ENCODE measurements at regions not wholly inside any gene's neighbourhood (a gene's known extent, or its start where the extent isn't known, plus 50 kb on each side); places are given as distances from the start of the nearest gene placed in this dataset.

DNA sequence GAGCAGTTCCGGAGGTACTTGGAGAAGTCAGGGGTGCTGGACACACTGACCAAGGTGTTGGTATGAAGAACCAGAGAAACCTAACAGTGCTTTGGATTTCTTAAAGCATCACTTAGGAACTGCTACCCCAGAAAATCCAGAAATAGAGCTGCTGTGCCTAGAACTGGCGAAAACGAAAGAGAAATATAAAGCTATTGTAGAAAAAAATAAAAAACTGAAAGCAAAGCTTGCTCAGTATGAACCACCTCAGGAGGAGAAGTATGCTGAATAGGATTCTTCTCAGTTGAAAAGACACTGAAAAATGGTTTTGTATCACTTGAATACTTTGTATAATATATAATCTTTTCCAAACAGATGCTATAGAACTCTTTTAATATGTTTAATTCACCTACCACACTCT lies 106.3 kb upstream of the PMFBP1 start:
- Histone ChIP-seq H3K27ac (no peak overlapping the region), H3K9me3 (no peaks in the 10 kb centered on the region), H3K4me3 (no peak overlapping the region), H3K4me1 (no peaks in the 10 kb centered on the region), H3K36me3 (no peaks in the 10 kb centered on the region), H3K27me3 (replicated peaks in 1 of 7) (no peaks in the 10 kb centered on the region)
- TF ChIP-seq CTCF (IDR thresholded peaks at IDR 0.05 in 8 of 11, conservative IDR thresholded peaks at IDR 0.05 in 3 of 11) (no peak), POLR2A (IDR thresholded peaks at IDR 0.05) (no peak), POLR2AphosphoS5 (IDR thresholded peaks at IDR 0.05) (no peak)
- intact Hi-C loops (cut with DNase I; ENCODE audit: low total_unique reads), result no loop called here
- no peak for DNase-seq
- 92 to 96% (median 94%) methylated on average over 3 of the region's 3 CpGs for WGBS, 5 donors

DNA sequence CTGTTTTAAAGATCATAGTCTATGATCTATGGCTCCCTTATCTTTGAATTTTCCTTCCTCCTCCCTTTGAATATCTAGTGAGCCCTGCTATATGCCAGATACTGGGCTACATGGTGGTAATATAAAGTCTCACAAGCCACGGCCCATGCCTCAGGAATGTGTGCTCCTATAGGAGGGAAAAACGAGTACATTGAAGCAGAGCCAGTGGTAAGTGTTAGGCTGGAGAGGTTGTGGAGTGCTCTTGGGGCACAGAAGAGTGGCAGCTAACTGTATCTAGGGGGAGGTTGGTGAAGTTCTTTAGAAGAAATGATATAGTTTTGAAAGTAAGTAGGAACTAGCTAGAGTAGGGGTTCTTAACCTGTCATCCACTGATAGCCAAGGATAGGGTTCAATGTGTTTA lies 105.8 kb upstream of the PMFBP1 start:
- intact Hi-C loops (cut with DNase I; ENCODE audit: low total_unique reads), result no loop called here
- no peak for TF ChIP-seq POLR2A (IDR thresholded peaks at IDR 0.05)
- 83 to 88% (median 85%) methylated on average over 2 of the region's 2 CpGs for WGBS, 5 donors
- H3K9me3 ChIP-seq, result no peaks in the 10 kb centered on the region
- no peak for DNase-seq
- H3K27ac ChIP-seq, result no peak overlapping the region
- H3K27me3 ChIP-seq (replicated peaks in 1 of 7), result no peaks in the 10 kb centered on the region
- H3K4me3 ChIP-seq, result no peak overlapping the region
- no peaks in the 10 kb centered on the region for H3K4me1 ChIP-seq
- H3K36me3 ChIP-seq, result no peaks in the 10 kb centered on the region

GRCh38 chr16:72271699-72272240 lies 99.8 kb upstream of the PMFBP1 start:
- H3K4me3 ChIP-seq, result no peak overlapping the region
- DNase-seq, result no peak
- H3K27me3 ChIP-seq (replicated peaks in 1 of 7), result no peaks in the 10 kb centered on the region
- WGBS, 5 donors, result 92 to 97% (median 95%) methylated on average over 3 of the region's 3 CpGs
- H3K9me3 ChIP-seq, result no peaks in the 10 kb centered on the region
- no peaks in the 10 kb centered on the region for H3K36me3 ChIP-seq
- no peaks in the 10 kb centered on the region for H3K4me1 ChIP-seq
- no peak for TF ChIP-seq POLR2A (IDR thresholded peaks at IDR 0.05)
- no peak for TF ChIP-seq POLR2AphosphoS5 (IDR thresholded peaks at IDR 0.05)
- no peak for TF ChIP-seq CTCF (IDR thresholded peaks at IDR 0.05 in 8 of 11, conservative IDR thresholded peaks at IDR 0.05 in 3 of 11)
- intact Hi-C loops (cut with DNase I; ENCODE audit: low total_unique reads), result no loop called here
- no peak overlapping the region for H3K27ac ChIP-seq

GRCh38 chr16:72270531-72270930 lies 98.6 kb upstream of the PMFBP1 start:
- no peaks in the 10 kb centered on the region for H3K36me3 ChIP-seq
- H3K4me3 ChIP-seq, result no peak overlapping the region
- intact Hi-C loops (cut with DNase I; ENCODE audit: low total_unique reads), result no loop called here
- H3K4me1 ChIP-seq, result no peaks in the 10 kb centered on the region
- 29 to 73% (median 55%) methylated on average over 1 of the region's 1 CpG for WGBS, 5 donors
- TF ChIP-seq POLR2AphosphoS5 (IDR thresholded peaks at IDR 0.05) (no peak), POLR2A (IDR thresholded peaks at IDR 0.05) (no peak), CTCF (IDR thresholded peaks at IDR 0.05 in 8 of 11, conservative IDR thresholded peaks at IDR 0.05 in 3 of 11) (no peak)
- DNase-seq, result no peak
- no peaks in the 10 kb centered on the region for H3K9me3 ChIP-seq
- H3K27ac ChIP-seq, result no peak overlapping the region
- no peaks in the 10 kb centered on the region for H3K27me3 ChIP-seq (replicated peaks in 1 of 7)

GRCh38 chr16:72266836-72267235 lies 94.9 kb upstream of the PMFBP1 start:
- TF ChIP-seq POLR2A (IDR thresholded peaks at IDR 0.05), result no peak
- no peak for TF ChIP-seq CTCF (IDR thresholded peaks at IDR 0.05 in 8 of 11, conservative IDR thresholded peaks at IDR 0.05 in 3 of 11)
- TF ChIP-seq POLR2AphosphoS5 (IDR thresholded peaks at IDR 0.05), result no peak
- Histone ChIP-seq H3K36me3 (no peaks in the 10 kb centered on the region), H3K27ac (no peak overlapping the region), H3K27me3 (replicated peaks in 1 of 7) (no peaks in the 10 kb centered on the region), H3K4me1 (no peaks in the 10 kb centered on the region), H3K4me3 (no peak overlapping the region), H3K9me3 (no peaks in the 10 kb centered on the region)
- intact Hi-C loops (cut with DNase I; ENCODE audit: low total_unique reads), result no loop called here
- no peak for DNase-seq
- WGBS, 5 donors, result 77 to 99% (median 97%) methylated on average over 6 of the region's 6 CpGs
